Body of pancreas (tissue), 4 donors: ENCODE measurements at regions not wholly inside any gene's neighbourhood (a gene's known extent, or its start where the extent isn't known, plus 50 kb on each side); places are given as distances from the start of the nearest gene placed in this dataset.
"Not testable (repeated sequence)": the region's sequence is repeated elsewhere in the genome, so short reads cannot be mapped to it uniquely, and the experiment has no call there.

Experiments
- ATAC-seq: fragments of 150-250 bp; one replicate; pipeline ENCODE4 v1.9.1; 2016
- DNase-seq, 4 donors: peaks; one replicate each; pipeline ENCODE4 v3.0.0-alpha.2; 2019
- H3K27ac ChIP-seq, 4 donors: fragments of 200-600 bp; sonication (generic); 1 replicate in 3 of 4; 2 replicates in 1 of 4; pipeline versions ENCODE4 v1.5.1 to v1.6.1; 2016 to 2019; ENCODE audit warnings: mild to moderate bottlenecking in 1 of 4, mixed read lengths in 1 of 4, moderate library complexity in 1 of 4
- H3K27me3 ChIP-seq, 2 donors: fragments of 200-600 bp; sonication (generic); one replicate each; pipeline ENCODE4 v1.6.0; 2016; ENCODE audit warnings: mild to moderate bottlenecking in 1 of 2
- H3K36me3 ChIP-seq, 2 donors: fragments of 200-600 bp; sonication (generic); replicated peaks in 1 of 2; 2 replicates each; pipeline ENCODE4 v1.5.1; 2016; ENCODE audit warnings: low read depth in 2 of 2; ENCODE audit not compliant: insufficient read depth in 1 of 2
- H3K4me1 ChIP-seq: fragments of 200-600 bp; sonication (generic); one replicate; pipeline ENCODE4 v1.6.0; 2016
- H3K4me3 ChIP-seq, 2 donors: fragments of 200-600 bp; sonication (generic); 1 replicate in 1 of 2; 2 replicates in 1 of 2; pipeline ENCODE4 v1.5.1; 2016 to 2019
- H3K9me3 ChIP-seq, 3 donors: fragments of 200-600 bp; sonication (generic); 1 replicate in 2 of 3; 2 replicates in 1 of 3; pipeline ENCODE4 v1.5.1; 2016
- CTCF ChIP-seq, 7 experiments: fragments of 450-650 bp in 4 of 7; fragments of 200-600 bp in 3 of 7; sonication (generic) in 3 of 7; IDR thresholded peaks; one replicate each; pipeline ENCODE4 v1.5.1; 2016 to 2019; ENCODE audit warnings: antibody characterized with exemption in 7 of 7
- POLR2A ChIP-seq, 3 donors: fragments of 450-650 bp; IDR thresholded peaks; one replicate each; pipeline ENCODE4 v1.6.1; 2016; ENCODE audit warnings: antibody characterized with exemption in 3 of 3, mild to moderate bottlenecking in 2 of 3
- WGBS, 2 donors: methylation state at CpG; one replicate each; pipeline ENCODE4 v1.1.5; 2017; 5-methylcytosine and 5-hydroxymethylcytosine counted together
- intact Hi-C: fragments of 100-400 bp; cut with DNase I; formaldehyde crosslinking; loops from one replicate; pipeline ENCODE4 v1.15.1; 2023

DNA sequence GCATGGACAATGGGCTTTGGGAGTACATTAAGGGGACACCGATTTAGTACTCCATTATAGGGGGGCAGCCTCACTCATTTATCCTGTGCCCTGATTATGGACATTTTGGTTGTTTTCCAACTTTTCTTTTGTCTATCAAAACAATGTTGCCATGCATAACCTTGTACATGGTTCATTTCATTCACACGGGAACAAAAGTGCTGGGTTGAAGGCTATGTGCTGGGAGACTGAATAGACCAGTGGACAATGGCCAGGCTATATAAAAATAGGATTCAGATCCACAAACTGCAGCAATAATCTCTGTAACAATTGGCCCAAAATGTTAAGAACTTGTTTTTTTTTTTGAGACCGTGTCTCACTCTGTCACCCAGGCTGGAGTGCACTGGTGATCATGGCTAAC lies 100.7 kb upstream of the GMDS start:
- no peaks in the 10 kb centered on the region for H3K9me3 ChIP-seq
- intact Hi-C loops, result no loop called here
- no peaks in the 10 kb centered on the region for H3K27me3 ChIP-seq
- WGBS, 2 donors, result 92% methylated on average over 3 of the region's 3 CpGs
- no peaks in the 10 kb centered on the region for H3K36me3 ChIP-seq
- no peaks in the 10 kb centered on the region for H3K4me1 ChIP-seq
- TF ChIP-seq POLR2A (IDR thresholded peaks at IDR 0.05) (no peak), CTCF (IDR thresholded peaks at IDR 0.05) (no peak)
- H3K27ac ChIP-seq, result no peak overlapping the region
- ATAC-seq (no peak), DNase-seq (no peak)
- no peak overlapping the region for H3K4me3 ChIP-seq

DNA sequence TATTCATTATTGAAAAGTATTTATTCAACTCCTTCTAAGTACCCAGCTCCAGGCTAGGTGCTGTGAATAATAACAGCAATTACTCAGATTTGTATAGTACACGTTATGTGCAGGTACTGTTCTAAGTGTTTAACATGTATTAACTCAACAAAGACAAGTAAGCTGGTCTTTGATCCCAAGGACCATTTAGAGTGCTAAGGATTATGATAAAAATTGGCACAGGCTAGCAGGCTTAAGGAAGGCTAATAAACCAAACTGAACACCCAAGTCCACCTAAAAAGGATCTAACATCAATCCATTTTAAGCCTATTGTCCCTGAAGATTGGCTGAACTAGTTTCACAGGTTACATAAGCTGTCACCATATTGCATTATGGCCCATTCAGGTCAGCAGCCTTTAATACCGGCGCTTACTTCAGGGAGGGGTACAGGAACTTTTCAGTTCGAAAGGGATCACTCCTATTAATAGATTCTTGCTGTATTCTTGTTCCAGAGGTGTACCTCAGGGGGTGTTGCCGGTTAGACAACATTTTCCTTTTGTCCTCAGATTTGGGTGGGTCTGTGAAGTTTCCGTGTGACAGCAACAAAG lies 99.0 kb upstream of the GMDS start:
- Histone ChIP-seq H3K27me3 (no peaks in the 10 kb centered on the region), H3K4me1 (no peaks in the 10 kb centered on the region), H3K4me3 (no peak overlapping the region), H3K9me3 (no peaks in the 10 kb centered on the region), H3K36me3 (no peaks in the 10 kb centered on the region), H3K27ac (no peak overlapping the region)
- DNase-seq (no peak), ATAC-seq (no peak)
- TF ChIP-seq CTCF (IDR thresholded peaks at IDR 0.05) (no peak), POLR2A (IDR thresholded peaks at IDR 0.05) (no peak)
- 88 to 90% methylated on average over 6 of the region's 6 CpGs for WGBS, 2 donors
- intact Hi-C loops, result no loop called here

DNA sequence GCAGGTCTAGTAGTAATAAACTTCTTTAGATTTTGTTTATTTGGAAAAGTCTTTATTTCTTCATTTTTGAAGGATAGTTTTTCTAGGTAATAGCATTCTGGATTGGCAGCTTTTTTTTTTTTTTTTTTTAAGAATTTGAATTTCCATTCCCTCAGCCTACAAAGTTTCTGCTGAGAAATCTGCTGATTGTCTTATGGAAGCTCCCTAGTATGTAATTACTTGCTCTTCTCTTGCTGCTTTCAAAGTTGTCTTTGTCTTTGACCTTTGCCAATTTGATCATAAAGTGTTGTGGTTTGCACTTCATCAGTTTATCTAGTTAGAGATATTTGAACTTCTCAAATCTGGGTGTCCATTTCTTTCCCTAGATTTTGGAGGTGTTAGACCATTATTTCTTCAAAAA lies 82.2 kb upstream of the GMDS start:
- Histone ChIP-seq H3K36me3 (no peaks in the 10 kb centered on the region), H3K4me3 (no peak overlapping the region), H3K4me1 (no peaks in the 10 kb centered on the region), H3K27ac (no peak overlapping the region), H3K9me3 (peaks cover 0 to 37% (median 0%) of the 10 kb centered on the region in 3 donors), H3K27me3 (no peaks in the 10 kb centered on the region)
- TF ChIP-seq POLR2A (IDR thresholded peaks at IDR 0.05) (no peak), CTCF (IDR thresholded peaks at IDR 0.05) (no peak)
- ATAC-seq (no peak), DNase-seq (no peak)
- intact Hi-C loops, result no loop called here

DNA sequence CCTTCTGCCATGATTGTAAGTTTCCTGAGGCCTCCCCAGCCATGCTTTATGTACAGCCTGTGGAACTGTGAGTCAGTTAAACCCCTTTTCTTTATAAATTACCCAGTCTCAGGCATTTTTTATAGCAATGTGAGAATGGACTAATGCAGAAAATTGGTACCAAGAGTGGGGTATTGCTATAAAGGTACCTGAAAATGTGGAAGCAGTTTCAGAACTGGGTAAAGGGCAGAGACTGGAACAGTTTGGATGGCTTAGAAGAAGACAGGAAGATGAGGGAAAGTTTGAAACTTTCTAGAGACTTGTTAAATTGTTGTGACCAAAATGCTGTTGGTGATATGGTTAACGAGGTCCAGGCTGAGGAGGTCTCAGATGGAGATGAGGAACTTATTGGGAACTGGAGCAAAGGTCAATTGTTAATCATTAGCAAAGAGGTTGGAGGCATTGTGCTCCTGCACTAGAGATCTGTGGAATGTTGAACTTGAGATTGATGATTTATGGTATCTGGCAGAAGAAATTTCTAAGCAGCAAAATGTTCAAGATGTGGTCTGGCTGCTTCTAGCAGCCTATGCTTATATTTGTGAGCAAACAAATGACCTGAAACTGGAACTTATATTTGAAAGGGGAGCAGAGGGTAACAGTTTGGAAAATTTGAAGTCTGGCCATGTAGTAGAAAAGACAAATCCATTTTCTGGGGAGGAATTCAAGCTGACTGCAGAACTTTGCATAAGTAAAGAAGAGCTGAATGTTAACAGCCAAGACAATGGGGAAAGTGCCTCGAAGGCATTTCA lies 79.0 kb upstream of the GMDS start:
- WGBS, 2 donors, result 71 to 88% methylated on average over 2 of the region's 2 CpGs
- H3K27me3 ChIP-seq, result no peaks in the 10 kb centered on the region
- intact Hi-C loops, result no loop called here
- no peak for DNase-seq
- no peaks in the 10 kb centered on the region for H3K36me3 ChIP-seq
- TF ChIP-seq CTCF (IDR thresholded peaks at IDR 0.05) (no peak), POLR2A (IDR thresholded peaks at IDR 0.05) (no peak)
- H3K4me3 ChIP-seq, result no peak overlapping the region
- no peak overlapping the region for H3K27ac ChIP-seq
- ATAC-seq, result no peak
- peaks cover 0 to 37% (median 0%) of the 10 kb centered on the region in 3 donors for H3K9me3 ChIP-seq
- H3K4me1 ChIP-seq, result no peaks in the 10 kb centered on the region

GRCh38 chr6:2317498-2317897 lies 72.1 kb upstream of the GMDS start:
- H3K27ac ChIP-seq, H3K4me1 ChIP-seq, DNase-seq, intact Hi-C loops, H3K9me3 ChIP-seq, ATAC-seq, H3K4me3 ChIP-seq, H3K27me3 ChIP-seq, H3K36me3 ChIP-seq: not testable (repeated sequence)
- 93 to 97% methylated on average over 10 to 11 of the region's 11 CpGs for WGBS, 2 donors
